ENCODE measurements at regions not wholly inside any gene's neighbourhood (a gene's known extent, or its start where the extent isn't known, plus 50 kb on each side); places are given as distances from the start of the nearest gene placed in this dataset.

GRCh38 chr2:187169864-187170263 lies 278.2 kb downstream of the CALCRL start:
- no peak for TF ChIP-seq POLR2A (IDR thresholded peaks at IDR 0.05)
- TF ChIP-seq CTCF (IDR thresholded peaks at IDR 0.05) = no peak

All from tibial nerve (tissue), 3 donors.